ENCODE measurements at regions not wholly inside any gene's neighbourhood (a gene's known extent, or its start where the extent isn't known, plus 50 kb on each side); places are given as distances from the start of the nearest gene placed in this dataset.

- H3K4me1 ChIP-seq (ENCODE audit: control insufficient read depth in 5 of 5, insufficient read depth in 5 of 5, low read length in 5 of 5), result no peaks in the 10 kb centered on the region
- no peaks in the 10 kb centered on the region for H3K36me3 ChIP-seq (ENCODE audit: control insufficient read depth in 4 of 4, insufficient read depth in 4 of 4, low read length in 4 of 4)
- no peak overlapping the region for H3K27ac ChIP-seq (ENCODE audit: low read depth in 1 of 2, low read length in 1 of 2)
- no peak for TF ChIP-seq CTCF (IDR thresholded peaks at IDR 0.05; ENCODE audit: control extremely low read depth, extremely low read depth)
- ATAC-seq (ENCODE audit: insufficient read depth, low FRiP score) (no peak), DNase-seq (no peak)
- 57 to 72% methylated on average over 2 of the region's 2 CpGs for WGBS, 2 donors
- no peaks in the 10 kb centered on the region for H3K27me3 ChIP-seq (ENCODE audit: control insufficient read depth in 3 of 3, insufficient read depth in 3 of 3, low read length in 2 of 3)
- peaks cover 0 to 10% (median 0%) of the 10 kb centered on the region in 4 donors for H3K9me3 ChIP-seq (ENCODE audit: control insufficient read depth in 4 of 4, insufficient read depth in 3 of 4, low read length in 3 of 4)
- H3K4me3 ChIP-seq, result no peak overlapping the region
- no peak overlapping the region for H3K9ac ChIP-seq (ENCODE audit: insufficient read depth in 1 of 2, low read length in 2 of 2)
Measured at GRCh38 chr17:51419476-51419875, 159.1 kb downstream of the UTP18 start.

GRCh38 chr17:51421525-51421924, 161.2 kb downstream of the UTP18 start:
- DNase-seq (no peak), ATAC-seq (ENCODE audit: insufficient read depth, low FRiP score) (no peak)
- Histone ChIP-seq H3K9ac (ENCODE audit: insufficient read depth in 1 of 2, low read length in 2 of 2) (no peak overlapping the region), H3K36me3 (ENCODE audit: control insufficient read depth in 4 of 4, insufficient read depth in 4 of 4, low read length in 4 of 4) (no peaks in the 10 kb centered on the region), H3K4me1 (ENCODE audit: control insufficient read depth in 5 of 5, insufficient read depth in 5 of 5, low read length in 5 of 5) (no peaks in the 10 kb centered on the region), H3K4me3 (no peak overlapping the region), H3K27ac (ENCODE audit: low read depth in 1 of 2, low read length in 1 of 2) (no peak overlapping the region), H3K27me3 (ENCODE audit: control insufficient read depth in 3 of 3, insufficient read depth in 3 of 3, low read length in 2 of 3) (no peaks in the 10 kb centered on the region), H3K9me3 (ENCODE audit: control insufficient read depth in 4 of 4, insufficient read depth in 3 of 4, low read length in 3 of 4) (peaks cover 0 to 10% (median 0%) of the 10 kb centered on the region in 4 donors)
- WGBS, 2 donors, result 57 to 66% methylated on average over 3 of the region's 3 CpGs
- TF ChIP-seq CTCF (IDR thresholded peaks at IDR 0.05; ENCODE audit: control extremely low read depth, extremely low read depth), result no peak

GRCh38 chr17:51422634-51423033, 162.3 kb downstream of the UTP18 start:
- DNase-seq (no peak), ATAC-seq (ENCODE audit: insufficient read depth, low FRiP score) (no peak)
- no peaks in the 10 kb centered on the region for H3K36me3 ChIP-seq (ENCODE audit: control insufficient read depth in 4 of 4, insufficient read depth in 4 of 4, low read length in 4 of 4)
- no peak overlapping the region for H3K27ac ChIP-seq (ENCODE audit: low read depth in 1 of 2, low read length in 1 of 2)
- H3K9ac ChIP-seq (ENCODE audit: insufficient read depth in 1 of 2, low read length in 2 of 2), result no peak overlapping the region
- TF ChIP-seq CTCF (IDR thresholded peaks at IDR 0.05; ENCODE audit: control extremely low read depth, extremely low read depth), result no peak
- H3K9me3 ChIP-seq (ENCODE audit: control insufficient read depth in 4 of 4, insufficient read depth in 3 of 4, low read length in 3 of 4), result peaks cover 0 to 10% (median 0%) of the 10 kb centered on the region in 4 donors
- H3K27me3 ChIP-seq (ENCODE audit: control insufficient read depth in 3 of 3, insufficient read depth in 3 of 3, low read length in 2 of 3), result no peaks in the 10 kb centered on the region
- 77 to 82% methylated on average over 3 of the region's 3 CpGs for WGBS, 2 donors
- H3K4me3 ChIP-seq, result no peak overlapping the region
- H3K4me1 ChIP-seq (ENCODE audit: control insufficient read depth in 5 of 5, insufficient read depth in 5 of 5, low read length in 5 of 5), result no peaks in the 10 kb centered on the region

Measured in lung (tissue), 11 donors.